ENCODE measurements at regions not wholly inside any gene's neighbourhood (a gene's known extent, or its start where the extent isn't known, plus 50 kb on each side); places are given as distances from the start of the nearest gene placed in this dataset.

GRCh38 chr1:43044572-43045361 lies 86.1 kb upstream of the SLC2A1 start (continued):
- TF ChIP-seq MAX (IDR thresholded peaks at IDR 0.05) = peak; percentile 42; the same call in 1 of the 2 replicates
- TF ChIP-seq TBX2 (CRISPR knock-in tag; IDR thresholded peaks at IDR 0.05; ENCODE audit: borderline replicate concordance) = peak; percentile 47; the same call in 1 of the 2 replicates
- TF ChIP-seq FOXP4 (CRISPR knock-in tag; IDR thresholded peaks at IDR 0.05) = peak; percentile 45; the same call in 1 of the 2 replicates
- no peak for TF ChIP-seq TERF1 (CRISPR knock-in tag; IDR thresholded peaks at IDR 0.05)
- TF ChIP-seq ATF7 (IDR thresholded peaks at IDR 0.05) = peak; percentile 98
- TF ChIP-seq ATF7 (CRISPR knock-in tag; IDR thresholded peaks at IDR 0.05) = peak; percentile 86
- peak; percentile 96 for TF ChIP-seq CREB1 (IDR thresholded peaks at IDR 0.05)
- TF ChIP-seq CREB1 (CRISPR knock-in tag; IDR thresholded peaks at IDR 0.05) = peak; percentile 75
- TF ChIP-seq ZSCAN9 (CRISPR knock-in tag; IDR thresholded peaks at IDR 0.05; ENCODE audit: borderline replicate concordance) = no peak
- TF ChIP-seq ZBTB21 (CRISPR knock-in tag; IDR thresholded peaks at IDR 0.05) = peak; percentile 80; the same call in 1 of the 2 replicates
- 0 out of 2 replicates have a peak, but pooled peaks have one; percentile 48 for TF ChIP-seq ZXDC (CRISPR knock-in tag; IDR thresholded peaks at IDR 0.05)
- no peak for TF ChIP-seq ZNF569 (CRISPR knock-in tag; IDR thresholded peaks at IDR 0.05; ENCODE audit: borderline replicate concordance)
- TF ChIP-seq MXD3 (CRISPR knock-in tag; IDR thresholded peaks at IDR 0.05) = no peak
- peak; percentile 40; the same call in 1 of the 2 replicates for TF ChIP-seq SALL2 (CRISPR knock-in tag; IDR thresholded peaks at IDR 0.05)
- 0 out of 2 replicates have a peak, but pooled peaks have one; percentile 31 for TF ChIP-seq ZFY (CRISPR knock-in tag; IDR thresholded peaks at IDR 0.05)
- 0 out of 2 replicates have a peak, but pooled peaks have one; percentile 13 for TF ChIP-seq MED1 (CRISPR knock-in tag; IDR thresholded peaks at IDR 0.05)
- TF ChIP-seq KMT2B (CRISPR knock-in tag; IDR thresholded peaks at IDR 0.05) = no peak
- TF ChIP-seq ZNF263 (CRISPR knock-in tag; IDR thresholded peaks at IDR 0.05) = no peak
- 0 out of 2 replicates have a peak, but pooled peaks have one; percentile 20 for TF ChIP-seq PHF21A (CRISPR knock-in tag; IDR thresholded peaks at IDR 0.05)
- TF ChIP-seq ATF2 (CRISPR knock-in tag; IDR thresholded peaks at IDR 0.05) = peak; percentile 78; the same call in 1 of the 2 replicates
- no peak for TF ChIP-seq ZNF615 (CRISPR knock-in tag; IDR thresholded peaks at IDR 0.05; ENCODE audit: borderline replicate concordance)
- TF ChIP-seq TCF7 (IDR thresholded peaks at IDR 0.05; ENCODE audit: low read depth) = peak; percentile 30; the same call in 1 of the 2 replicates

All from HepG2 (cell line).